NCI-H2227 (cell line): ENCODE measurements at regions not wholly inside any gene's neighbourhood (a gene's known extent, or its start where the extent isn't known, plus 50 kb on each side); places are given as distances from the start of the nearest gene placed in this dataset.

Experiments
- DNase-seq: peaks from one replicate; lab custom pipeline; 2025; ENCODE audit not compliant: unreplicated experiment; lab: John Stamatoyannopoulos, UW

DNA sequence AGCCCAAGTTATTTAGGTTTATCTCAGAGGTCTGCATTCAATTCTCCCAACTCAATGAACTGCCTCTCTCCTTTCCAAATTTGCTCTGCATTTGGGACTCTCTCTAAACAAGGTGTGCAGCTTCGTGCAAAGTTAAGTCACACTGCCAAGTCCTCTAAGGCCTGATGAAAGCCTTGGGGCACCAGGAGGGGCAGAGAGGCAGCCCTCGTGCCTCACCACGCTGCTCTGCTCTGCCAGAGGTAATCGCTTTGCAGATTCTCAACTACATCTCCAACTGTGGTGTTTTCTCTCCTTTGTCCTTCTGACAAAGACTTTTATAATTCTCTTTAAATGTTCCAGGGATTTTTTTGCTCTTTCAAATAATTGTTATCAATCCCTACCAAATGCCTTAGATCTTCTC lies 283.0 kb downstream of the MEIS1 start:
- DNase-seq = no peak

DNA sequence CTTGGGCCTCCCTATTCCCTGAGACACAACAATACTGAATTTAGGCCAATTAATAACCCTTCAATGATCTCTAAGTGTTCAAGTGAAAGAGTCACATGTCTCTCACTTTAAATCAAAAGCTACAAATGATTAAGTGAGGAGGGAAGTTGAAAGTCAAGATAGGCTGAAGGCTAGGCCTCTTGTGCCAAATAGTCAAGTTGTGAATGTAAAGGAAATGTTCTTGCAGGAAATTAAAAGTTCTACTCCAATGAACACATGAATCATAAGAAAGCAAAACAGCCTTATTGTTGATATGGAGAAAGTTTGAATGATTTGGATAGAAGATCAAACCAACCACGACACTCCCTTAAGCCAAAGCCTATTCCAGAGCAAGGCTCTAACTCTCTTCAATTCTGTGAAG lies 286.9 kb downstream of the MEIS1 start:
- no peak for DNase-seq

- DNase-seq = no peak
Measured at GRCh38 chr2:66724241-66724640, 289.3 kb downstream of the MEIS1 start.

- no peak for DNase-seq
Measured at GRCh38 chr2:66729416-66730330, 294.7 kb downstream of the MEIS1 start.

DNA sequence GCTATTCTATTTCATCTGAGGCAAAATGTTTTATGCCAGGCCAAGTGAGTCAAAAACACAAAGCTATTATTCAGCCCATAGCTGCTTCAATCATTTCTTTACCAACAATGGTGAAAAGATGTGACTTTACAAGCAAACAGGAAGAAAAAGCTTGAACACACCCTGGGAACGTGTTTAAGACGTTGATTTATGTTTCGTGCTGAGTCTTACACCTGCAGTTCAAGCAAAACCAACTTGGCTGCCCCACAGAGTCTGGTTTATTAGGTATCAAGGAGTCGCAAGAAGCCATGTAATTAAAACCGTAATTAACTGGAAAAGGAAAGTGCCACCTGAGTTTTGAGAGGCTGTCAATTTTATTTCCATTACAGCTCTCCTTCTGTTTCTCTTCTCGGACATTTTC lies 295.5 kb downstream of the MEIS1 start:
- no peak for DNase-seq

DNA sequence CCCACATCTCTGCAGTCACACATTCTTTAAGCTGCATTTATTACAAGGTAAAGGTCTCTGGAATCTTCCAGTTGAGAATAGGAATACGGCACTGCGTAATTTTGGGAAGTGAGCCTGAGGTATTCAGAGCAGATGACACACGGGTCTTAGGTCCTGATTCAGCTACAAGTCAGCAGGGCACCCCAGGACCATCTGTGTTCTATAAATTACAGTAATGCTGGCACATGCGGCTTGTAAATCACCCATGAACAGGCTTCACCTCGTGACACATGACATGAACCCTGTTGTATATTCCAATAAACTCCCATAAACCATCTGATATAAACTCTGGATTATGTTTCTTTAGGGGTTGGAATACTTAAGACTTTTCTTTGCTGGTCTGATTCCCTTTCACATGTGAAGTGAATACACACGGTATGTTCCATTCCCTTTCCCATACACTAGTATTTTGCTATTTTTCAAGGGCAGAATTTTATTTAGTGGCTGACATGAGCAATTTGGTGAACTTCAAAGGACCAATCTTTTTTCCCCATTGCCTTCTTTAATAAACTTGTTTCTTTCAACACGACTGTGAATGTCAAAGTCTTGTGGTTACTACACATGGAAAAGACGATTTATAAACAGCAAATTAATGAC lies 298.6 kb downstream of the MEIS1 start:
- DNase-seq = no peak

GRCh38 chr2:66748939-66749338 lies 314.0 kb downstream of the MEIS1 start:
- DNase-seq = no peak

DNA sequence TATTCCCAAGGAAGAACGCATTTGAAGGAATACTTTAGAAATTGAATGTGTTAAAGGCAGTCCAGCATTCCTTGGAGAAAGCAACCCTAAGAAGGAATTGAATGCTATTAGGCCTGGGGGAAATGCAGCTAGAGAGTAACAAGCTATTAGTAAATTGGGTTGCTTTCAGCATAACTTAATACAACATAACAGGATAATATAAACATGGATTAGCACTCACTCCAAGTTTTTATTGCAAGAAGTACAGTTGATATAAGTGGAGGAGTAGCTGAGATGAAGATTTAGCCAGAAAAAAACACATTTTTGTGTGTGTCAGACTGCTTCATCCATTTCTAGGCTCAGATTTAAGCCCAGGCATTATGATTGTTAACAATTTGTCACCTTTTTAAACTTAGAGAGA lies 314.6 kb downstream of the MEIS1 start:
- DNase-seq = no peak

- no peak for DNase-seq
Measured at GRCh38 chr2:66753257-66753656, 318.3 kb downstream of the MEIS1 start.

- DNase-seq = no peak
Measured at GRCh38 chr2:66753660-66754059, 318.7 kb downstream of the MEIS1 start.

GRCh38 chr2:66755974-66756373 lies 321.0 kb downstream of the MEIS1 start:
- DNase-seq = no peak

DNA sequence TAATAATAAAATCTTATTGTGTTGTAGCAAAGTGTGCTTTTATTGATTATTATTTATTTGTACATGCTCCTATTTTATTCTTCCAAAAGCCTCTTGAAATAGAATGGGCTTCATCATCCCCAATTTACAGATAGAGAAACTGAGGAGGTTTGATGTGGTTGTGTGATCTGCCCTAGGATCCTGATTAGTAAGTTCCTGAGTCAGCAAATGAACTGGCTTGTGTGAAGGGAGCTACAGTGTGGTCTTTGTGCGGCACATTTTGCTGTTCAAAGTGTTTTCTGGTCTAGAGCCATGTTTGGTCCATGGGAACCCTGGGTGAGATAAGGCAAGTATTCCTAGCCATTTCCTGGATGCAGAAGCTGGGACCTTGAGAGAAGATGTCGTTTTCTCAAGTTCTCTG lies 326.9 kb downstream of the MEIS1 start:
- DNase-seq = no peak

DNA sequence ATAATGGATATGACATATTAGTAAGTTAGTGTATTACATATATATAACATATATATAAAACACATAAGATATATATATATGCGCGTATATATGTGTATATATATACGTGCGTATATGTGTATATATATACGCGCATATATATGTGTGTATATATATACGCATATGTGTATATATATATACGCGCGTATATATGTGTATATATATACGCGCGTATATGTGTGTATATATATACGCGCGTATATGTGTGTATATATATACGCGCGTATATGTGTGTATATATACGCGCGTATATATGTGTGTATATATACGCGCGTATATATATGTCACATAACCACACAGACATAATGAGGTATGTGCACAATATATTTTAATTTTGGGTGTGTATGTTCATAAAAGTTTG lies 327.8 kb downstream of the MEIS1 start:
- DNase-seq = no peak

GRCh38 chr2:66766582-66766981 lies 331.7 kb downstream of the MEIS1 start:
- no peak for DNase-seq

DNA sequence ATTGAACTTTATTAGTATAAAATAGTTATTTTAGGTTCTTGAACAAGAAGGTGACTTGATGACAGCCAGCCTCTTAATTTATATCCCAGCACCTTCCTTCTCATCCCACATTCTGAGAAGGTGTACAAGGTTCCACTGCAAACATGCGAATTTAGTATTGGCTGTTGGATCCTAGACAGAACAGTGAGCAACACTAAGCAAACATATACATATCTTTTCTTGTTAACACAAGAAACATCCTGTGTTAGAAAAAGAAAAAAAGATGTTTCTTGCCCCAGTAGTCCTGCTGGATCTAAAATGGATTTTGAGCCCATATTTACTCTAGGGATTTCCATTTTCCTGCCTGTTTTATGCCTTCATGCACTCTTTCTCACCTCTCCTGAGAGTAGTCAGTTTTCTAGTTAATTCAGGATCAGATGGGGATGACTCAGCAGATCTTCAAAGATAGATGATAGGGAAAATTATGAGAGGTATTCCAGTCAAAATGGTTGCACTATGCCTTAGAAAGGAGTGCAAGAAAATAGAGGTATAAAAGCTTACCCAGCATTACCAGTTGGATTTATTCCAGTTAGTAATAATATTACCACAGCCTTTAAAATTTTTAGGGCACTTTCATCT lies 336.5 kb downstream of the MEIS1 start:
- DNase-seq = no peak

DNA sequence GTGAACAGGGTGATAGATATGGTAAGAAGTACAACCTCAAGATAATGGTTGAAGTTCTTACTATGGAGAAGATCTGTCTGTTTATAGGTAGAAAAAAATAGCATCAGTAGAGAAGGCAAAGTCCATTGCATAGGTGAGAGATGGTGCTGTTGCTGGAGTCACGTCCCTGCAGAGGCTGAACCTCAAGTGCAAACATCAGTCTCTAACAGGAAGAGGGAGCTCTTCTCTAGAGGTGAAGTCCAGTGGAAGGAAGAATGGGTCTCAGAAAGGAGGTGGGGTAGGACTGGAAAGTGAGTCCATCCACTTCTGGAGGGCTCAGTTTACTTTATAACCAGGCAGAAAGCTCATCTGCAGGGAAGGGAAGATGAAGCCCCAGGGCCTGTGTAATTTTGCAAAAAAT lies 337.7 kb downstream of the MEIS1 start:
- DNase-seq = no peak

DNA sequence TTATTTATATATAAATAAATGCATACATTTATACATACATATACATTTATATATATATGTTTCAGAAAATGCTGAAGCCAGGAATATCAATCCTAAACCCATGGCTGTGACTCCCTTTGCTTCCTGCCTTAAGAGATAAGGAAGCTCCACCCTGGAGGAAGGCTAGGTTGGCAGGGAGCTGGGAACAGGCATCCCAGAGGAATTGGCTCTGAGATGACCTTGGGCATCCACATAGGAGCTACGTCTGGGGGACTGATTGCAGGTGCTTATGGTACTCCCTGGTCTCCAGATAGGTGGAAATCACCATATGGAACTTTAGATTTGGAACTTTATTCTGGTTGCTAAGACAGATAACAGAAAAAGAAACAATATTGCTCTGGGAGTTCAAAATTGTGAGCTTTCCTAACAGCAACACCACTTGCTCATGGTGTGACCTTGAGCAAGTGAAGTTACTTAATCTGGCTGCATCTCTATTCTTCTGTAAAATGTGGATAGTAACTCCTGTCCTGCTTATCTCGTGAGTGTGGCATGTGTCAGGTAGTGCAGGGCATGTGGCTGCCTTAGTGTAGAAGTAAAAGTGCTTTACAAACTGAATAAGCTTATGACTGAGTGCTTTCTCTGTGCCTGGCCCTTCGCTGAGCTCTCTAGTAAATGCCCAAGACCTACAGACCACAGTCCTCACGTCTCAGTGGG lies 341.0 kb downstream of the MEIS1 start:
- DNase-seq = no peak

GRCh38 chr2:66781804-66782203 lies 346.9 kb downstream of the MEIS1 start:
- DNase-seq = no peak

DNA sequence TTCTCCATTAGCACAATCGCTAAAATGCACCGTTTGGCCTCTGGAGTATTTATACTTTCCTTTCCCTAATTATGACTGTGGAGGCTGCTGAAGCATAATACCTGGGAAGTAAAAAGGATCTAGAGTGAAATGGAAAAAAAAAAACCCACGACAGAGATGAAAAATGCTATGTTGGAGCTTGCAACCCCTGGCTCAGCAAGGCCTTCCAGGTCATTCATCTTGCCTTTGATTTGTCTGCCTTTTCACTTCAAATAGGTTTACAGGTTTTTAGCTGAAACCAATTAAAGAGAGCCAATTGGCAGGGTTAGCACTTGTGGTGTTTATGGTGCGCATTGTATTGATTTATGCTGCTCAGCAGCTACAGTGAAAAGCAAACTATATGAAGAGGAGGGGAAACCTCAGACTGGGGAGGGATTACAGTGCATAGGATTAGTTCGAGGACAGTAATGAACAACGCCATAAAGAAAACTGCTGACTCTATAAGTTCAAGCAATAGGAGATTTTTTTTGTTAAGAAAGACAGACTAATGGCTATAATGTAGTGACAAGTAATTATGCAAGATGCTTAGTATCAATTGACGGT lies 347.9 kb downstream of the MEIS1 start:
- no peak for DNase-seq

- no peak for DNase-seq
Measured at GRCh38 chr2:66789741-66790140, 354.8 kb downstream of the MEIS1 start.

DNA sequence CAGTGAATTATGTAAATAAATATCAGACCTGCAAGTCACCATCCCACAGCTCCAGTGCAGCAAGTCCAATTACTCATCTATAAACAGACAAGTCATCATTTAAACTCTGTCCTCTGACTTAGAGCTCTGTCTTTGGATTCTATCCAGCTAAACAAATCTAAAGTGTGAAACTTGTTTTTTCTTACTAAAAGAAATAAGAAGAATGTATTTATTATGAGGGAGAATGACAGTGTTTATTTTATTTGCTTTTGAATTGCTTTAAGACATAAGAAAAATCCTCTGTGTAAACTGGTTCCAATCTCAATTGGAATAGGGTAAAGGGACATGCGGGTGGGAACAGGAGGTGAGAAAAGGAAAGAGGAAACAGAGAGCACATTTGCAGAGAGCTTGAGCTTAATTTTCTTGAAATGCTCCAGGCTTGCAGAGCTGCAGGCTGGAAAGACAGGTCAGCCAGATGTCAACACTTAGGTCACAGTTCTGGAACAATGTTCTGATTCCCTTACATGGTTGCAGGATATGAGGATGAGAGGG lies 355.8 kb downstream of the MEIS1 start:
- DNase-seq = no peak
